GM12873 (cell line): ENCODE measurements at regions not wholly inside any gene's neighbourhood (a gene's known extent, or its start where the extent isn't known, plus 50 kb on each side); places are given as distances from the start of the nearest gene placed in this dataset.

Experiments
- CTCF ChIP-seq: IDR thresholded peaks from 2 replicates; pipeline ENCODE4 v1.5.1; 2012; ENCODE audit warnings: low read depth, mild to moderate bottlenecking, moderate library complexity, low read length, control low read depth; ENCODE audit not compliant: insufficient read depth; ENCODE audit errors: missing control alignments

GRCh38 chr2:15732341-15733077, 140.8 kb downstream of the DDX1 start:
- no peak for TF ChIP-seq CTCF

GRCh38 chr2:15733867-15734673, 142.4 kb downstream of the DDX1 start:
- no peak for TF ChIP-seq CTCF

GRCh38 chr2:15734674-15735483, 143.2 kb downstream of the DDX1 start:
- no peak for TF ChIP-seq CTCF

- no peak for TF ChIP-seq CTCF
Observed at GRCh38 chr2:15735484-15736326, 144.0 kb downstream of the DDX1 start.

GRCh38 chr2:15736396-15737180, 144.9 kb downstream of the DDX1 start:
- no peak for TF ChIP-seq CTCF

GRCh38 chr2:15737314-15738224, 145.9 kb downstream of the DDX1 start:
- TF ChIP-seq CTCF, result no peak
